ENCODE measurements at regions not wholly inside any gene's neighbourhood (a gene's known extent, or its start where the extent isn't known, plus 50 kb on each side); places are given as distances from the start of the nearest gene placed in this dataset.

DNA sequence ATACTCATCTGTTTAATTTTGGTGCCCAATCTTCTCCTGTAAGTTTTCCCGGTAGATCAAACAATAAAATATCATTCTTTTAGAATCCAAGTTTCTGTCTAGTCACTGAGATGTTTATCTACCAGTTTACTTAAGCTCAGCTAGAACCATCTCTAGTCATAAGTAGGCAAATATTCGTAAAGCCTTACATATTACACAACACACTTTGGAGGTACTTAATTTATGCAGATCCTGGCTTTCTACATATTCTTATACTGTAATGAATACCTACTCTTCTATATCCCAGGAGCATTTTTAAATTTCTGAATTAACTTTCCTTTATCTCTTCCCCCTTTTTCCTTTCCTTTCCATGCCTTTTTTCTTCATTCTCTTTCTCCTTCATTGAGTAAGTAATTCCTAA, 185.9 kb upstream of the ZBTB20 start:
- no peak for TF ChIP-seq ZNF274 (IDR thresholded peaks at IDR 0.05; ENCODE audit: low read depth, low read length)
- H3K4me3 ChIP-seq (ENCODE audit: low read length): no peak overlapping the region

DNA sequence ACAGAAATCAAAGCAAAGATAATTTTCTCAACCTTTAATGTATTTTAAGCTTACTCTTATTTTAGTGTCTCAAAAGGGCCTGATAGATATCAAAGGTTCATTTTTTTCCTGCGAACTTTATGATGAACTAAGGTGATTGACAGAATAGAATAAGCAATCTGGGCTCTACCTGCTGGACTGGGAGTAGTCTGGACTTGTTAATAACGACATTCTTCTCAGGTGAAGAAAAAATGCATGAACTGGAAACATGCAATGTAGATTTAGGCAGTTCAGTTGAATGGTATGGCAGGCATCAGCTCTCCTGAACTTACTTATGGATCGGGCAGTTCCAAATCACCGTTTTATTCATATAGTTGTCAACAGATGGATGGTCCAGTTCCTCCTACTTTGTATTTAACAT, 189.7 kb upstream of the ZBTB20 start:
- no peak for TF ChIP-seq ZNF274 (IDR thresholded peaks at IDR 0.05; ENCODE audit: low read depth, low read length)
- no peak overlapping the region for H3K4me3 ChIP-seq (ENCODE audit: low read length)

DNA sequence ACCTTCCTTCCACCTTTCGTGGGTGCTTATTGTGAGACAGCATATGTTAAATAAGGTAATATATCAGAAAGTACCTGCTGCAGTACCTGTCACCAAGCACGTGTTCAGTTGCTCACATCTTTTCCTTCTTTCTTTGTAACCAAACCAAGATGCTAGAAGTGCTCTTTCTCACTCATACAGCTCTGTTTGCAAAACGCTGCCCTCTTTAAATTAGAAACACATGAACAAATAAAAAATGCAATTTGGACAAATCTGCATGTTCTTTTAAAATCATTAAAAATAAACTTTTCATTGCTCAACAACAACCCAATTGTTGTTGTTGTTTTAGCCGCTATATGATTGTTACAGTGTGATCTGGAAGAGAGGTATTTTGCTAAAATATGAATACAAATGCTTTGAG, 193.5 kb upstream of the ZBTB20 start:
- TF ChIP-seq ZNF274 (IDR thresholded peaks at IDR 0.05; ENCODE audit: low read depth, low read length): no peak
- no peak overlapping the region for H3K4me3 ChIP-seq (ENCODE audit: low read length)

DNA sequence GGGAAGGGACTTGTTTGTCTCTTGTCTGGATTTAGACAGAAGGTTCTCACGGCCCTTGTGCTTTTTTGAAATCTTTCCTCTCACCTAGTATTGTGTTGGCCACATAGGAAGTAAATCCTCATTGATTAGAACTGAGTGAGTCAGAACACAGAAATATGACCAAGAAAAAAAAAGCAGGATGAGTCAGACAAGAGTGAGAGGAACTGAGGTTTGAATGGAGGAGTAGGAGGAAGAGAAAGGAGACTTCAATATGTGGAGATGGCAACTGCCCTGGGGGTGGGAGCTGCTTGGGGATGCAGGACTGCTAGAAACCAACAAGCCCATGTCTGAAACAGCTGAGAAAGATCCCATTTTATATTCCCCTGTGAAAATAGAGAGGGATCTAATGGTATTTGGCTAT, 194.1 kb upstream of the ZBTB20 start:
- no peak for TF ChIP-seq ZNF274 (IDR thresholded peaks at IDR 0.05; ENCODE audit: low read depth, low read length)
- no peak overlapping the region for H3K4me3 ChIP-seq (ENCODE audit: low read length)

DNA sequence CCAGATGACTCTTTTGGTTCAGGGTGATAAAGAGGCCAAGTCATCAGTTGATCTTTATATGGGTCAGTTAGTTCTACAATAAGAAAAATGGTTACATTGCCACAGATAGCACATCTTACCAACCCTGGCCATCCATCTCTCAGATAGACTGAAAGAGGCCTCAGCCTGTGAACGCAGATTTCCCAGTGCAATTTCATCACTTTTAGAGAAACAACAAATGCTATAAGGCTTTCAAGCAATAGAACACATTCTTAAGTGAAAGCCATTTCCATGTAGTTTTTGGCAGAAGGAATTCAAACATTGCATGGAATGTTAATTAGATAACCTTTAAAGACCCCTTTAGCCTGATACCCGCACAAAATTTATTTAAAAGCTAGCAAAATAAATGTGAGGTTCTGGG, 200.6 kb upstream of the ZBTB20 start:
- H3K4me3 ChIP-seq (ENCODE audit: low read length): no peak overlapping the region
- no peak for TF ChIP-seq ZNF274 (IDR thresholded peaks at IDR 0.05; ENCODE audit: low read depth, low read length)

DNA sequence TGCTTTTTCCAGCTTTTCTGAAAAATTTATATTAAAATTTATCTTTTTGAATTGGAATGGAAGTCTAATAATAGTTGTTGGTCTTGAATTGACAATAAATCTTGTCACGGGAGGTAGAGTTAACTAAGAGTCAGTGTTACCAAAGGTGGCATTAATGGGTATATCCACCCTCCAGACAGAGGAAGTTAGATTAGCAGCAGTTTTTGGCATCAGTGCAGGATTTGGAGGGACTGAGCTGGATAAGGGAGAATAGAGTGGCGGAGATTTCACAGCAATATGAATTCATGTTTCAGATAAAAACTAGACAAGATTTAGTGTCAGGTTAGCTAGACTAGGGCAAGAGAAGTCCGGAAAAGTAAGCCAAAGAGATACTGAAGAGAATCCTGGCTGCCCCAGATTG, 201.3 kb upstream of the ZBTB20 start:
- H3K4me3 ChIP-seq (ENCODE audit: low read length): no peak overlapping the region
- no peak for TF ChIP-seq ZNF274 (IDR thresholded peaks at IDR 0.05; ENCODE audit: low read depth, low read length)

DNA sequence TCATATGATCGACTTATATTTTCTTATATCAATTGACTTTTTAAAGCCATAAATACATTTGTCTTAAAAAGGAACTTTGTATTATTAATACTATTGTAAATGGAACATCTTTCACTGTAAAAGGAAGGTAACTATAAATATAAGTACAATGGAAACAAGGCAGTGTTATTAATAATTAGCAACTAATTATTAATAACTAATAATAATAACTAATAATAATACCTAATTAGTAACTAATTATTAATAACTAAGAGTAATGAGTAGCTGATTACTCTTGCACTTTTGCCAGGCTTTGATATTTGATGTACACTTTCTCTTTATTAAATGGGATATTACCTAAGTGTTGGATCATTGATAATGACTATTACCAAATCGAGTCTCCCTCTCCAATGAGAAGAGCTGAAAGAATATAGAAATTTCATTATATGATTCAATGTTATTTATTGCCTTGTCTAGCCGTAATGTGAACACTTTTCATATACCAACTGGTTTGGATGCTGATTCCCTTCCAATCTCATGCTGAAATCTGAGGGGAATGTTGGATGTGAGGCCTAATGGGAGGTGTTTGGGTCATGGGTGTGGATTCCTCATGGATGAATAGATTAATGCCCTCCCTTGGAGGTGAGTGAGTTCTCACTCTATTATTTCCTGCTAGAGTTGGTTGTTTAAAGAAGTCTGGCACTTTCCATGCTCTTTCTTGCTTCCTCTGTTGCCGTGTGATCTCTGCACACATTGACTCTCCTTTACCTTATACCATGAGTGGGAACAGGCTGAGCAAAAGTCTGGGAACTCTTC, 202.1 kb upstream of the ZBTB20 start:
- H3K4me3 ChIP-seq (ENCODE audit: low read length): no peak overlapping the region
- TF ChIP-seq ZNF274 (IDR thresholded peaks at IDR 0.05; ENCODE audit: low read depth, low read length): no peak

DNA sequence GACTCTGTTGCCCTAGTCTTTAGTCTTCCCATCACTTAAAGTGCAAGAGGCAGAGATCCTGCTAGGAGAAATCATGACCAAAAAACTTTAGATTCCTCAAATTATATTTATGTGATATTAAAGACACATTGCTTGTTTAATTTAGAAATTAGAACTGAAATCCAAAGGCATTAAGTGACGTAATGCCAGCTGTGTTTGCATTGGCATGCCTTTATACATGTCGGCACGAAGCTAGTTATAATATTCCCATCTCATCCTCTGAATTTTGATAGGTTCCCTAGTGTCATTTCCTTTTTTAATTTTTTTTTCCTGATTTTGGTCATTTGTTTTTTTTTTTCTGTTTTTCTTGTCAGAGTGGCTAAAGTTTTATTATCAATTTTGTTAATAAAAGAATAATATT, 203.5 kb upstream of the ZBTB20 start:
- no peak for TF ChIP-seq ZNF274 (IDR thresholded peaks at IDR 0.05; ENCODE audit: low read depth, low read length)
- no peak overlapping the region for H3K4me3 ChIP-seq (ENCODE audit: low read length)

DNA sequence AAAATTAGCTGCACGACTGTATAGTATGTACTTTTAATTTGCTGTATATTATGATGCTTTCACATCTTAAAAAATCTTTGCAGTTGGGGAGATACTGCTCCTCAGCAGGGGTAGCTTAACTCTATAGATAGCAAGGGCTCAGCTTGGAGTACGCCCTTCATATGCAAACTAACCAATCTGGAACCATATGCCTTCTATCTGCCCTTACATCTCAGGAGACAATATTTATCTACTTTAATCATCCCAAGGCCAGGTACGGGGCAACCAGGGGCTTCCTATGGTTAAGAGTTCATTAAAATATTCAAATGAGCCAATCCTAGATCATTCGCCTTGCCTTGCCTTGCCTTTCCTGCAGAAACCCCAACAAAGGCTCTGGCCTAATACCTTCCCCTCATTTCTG, 204.1 kb upstream of the ZBTB20 start:
- H3K4me3 ChIP-seq (ENCODE audit: low read length): no peak overlapping the region
- no peak for TF ChIP-seq ZNF274 (IDR thresholded peaks at IDR 0.05; ENCODE audit: low read depth, low read length)

DNA sequence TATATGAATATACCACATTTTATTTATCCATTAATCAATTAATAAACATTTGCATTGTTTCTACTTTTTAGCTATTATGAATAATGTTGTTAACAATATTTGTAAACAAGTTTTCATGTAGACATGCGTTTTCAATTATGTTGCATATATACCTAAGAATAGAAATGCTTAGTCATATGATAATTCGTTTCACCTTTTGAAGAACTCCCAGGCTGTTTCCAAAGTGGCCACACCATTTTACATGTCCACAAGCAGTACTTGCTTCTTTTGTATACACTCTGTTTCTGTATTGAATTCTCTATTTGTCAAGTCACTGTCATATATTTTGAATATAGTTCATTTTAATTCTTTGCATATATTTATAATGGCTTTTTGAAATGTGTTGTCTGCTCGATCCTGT, 206.9 kb upstream of the ZBTB20 start:
- no peak overlapping the region for H3K4me3 ChIP-seq (ENCODE audit: low read length)
- TF ChIP-seq ZNF274 (IDR thresholded peaks at IDR 0.05; ENCODE audit: low read depth, low read length): no peak

DNA sequence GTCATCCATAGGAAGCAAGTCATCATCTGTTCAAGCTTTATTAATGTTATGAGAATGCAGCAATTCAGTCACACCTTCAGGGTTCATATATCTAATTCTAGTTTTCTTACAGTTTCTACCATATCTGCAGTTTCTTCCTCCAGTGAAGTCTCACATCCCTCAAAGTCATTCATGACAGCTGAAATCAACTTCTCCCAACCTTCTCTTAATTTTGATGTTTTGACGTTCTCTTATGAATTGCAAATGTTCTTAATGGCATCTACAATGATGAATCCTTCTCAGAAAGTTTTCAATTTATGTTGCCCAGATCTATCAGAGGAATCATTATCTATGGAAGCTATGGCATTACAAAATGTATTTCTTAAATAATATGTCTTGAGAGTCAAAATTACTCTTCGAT, 210.4 kb upstream of the ZBTB20 start:
- no peak for TF ChIP-seq ZNF274 (IDR thresholded peaks at IDR 0.05; ENCODE audit: low read depth, low read length)
- H3K4me3 ChIP-seq (ENCODE audit: low read length): no peak overlapping the region

DNA sequence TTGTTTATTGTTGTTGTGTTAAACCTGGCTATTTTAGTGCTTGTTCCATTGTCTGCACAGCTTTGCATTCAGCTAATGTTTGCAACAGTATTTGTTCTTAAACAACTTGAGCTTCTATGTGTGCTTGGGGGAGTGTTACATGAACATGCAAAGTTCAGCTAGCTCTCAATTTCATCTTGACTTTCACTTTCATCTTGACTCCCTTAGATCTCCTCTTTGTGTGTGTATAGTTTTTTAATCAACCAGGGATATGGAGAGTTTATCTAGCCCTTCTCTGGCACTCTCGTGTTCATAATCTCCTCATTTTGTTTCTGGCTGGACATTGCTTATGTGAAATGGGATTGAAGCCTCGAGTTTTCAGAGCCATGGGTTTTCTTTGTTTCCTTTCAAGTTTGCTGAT, 212.4 kb upstream of the ZBTB20 start:
- no peak overlapping the region for H3K4me3 ChIP-seq (ENCODE audit: low read length)
- TF ChIP-seq ZNF274 (IDR thresholded peaks at IDR 0.05; ENCODE audit: low read depth, low read length): no peak

DNA sequence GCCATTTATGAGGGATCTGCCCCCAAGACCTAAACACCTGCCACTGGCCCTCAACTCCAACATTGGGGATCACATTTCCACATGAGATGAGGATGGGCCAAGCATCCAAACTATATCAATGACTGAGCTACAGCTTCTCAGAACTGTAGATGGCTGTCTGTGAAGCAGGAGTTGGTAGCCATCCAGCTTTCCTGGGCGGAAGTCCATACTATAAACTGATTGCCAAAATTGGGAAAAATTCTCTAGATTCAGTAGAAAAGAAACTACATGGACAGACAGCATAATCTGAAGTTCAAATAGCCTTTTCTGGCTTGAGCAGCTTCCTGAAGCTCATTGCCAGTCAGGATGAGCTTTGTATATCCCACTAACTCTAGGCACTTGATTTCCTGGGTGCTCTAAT, 214.7 kb upstream of the ZBTB20 start:
- H3K4me3 ChIP-seq (ENCODE audit: low read length): no peak overlapping the region
- no peak for TF ChIP-seq ZNF274 (IDR thresholded peaks at IDR 0.05; ENCODE audit: low read depth, low read length)

DNA sequence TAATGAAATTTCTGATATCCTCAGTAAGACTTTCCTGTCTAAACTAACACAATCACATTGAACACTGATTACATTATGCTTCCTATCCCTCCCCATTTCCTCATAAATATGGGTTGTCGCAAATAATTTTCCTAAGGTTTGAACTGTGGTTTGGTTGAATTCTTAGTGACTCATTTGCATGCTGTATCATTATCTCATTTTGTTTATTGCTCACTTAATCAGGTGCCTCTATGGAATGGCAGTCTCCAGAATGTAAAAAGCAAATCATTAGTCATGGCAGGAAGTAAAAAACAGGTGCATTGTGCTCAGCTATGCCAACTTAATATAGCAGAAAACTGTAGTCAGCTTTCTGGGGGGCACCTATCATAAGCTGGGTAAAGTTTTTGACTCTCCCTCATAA, 216.0 kb upstream of the ZBTB20 start:
- TF ChIP-seq ZNF274 (IDR thresholded peaks at IDR 0.05; ENCODE audit: low read depth, low read length): no peak

DNA sequence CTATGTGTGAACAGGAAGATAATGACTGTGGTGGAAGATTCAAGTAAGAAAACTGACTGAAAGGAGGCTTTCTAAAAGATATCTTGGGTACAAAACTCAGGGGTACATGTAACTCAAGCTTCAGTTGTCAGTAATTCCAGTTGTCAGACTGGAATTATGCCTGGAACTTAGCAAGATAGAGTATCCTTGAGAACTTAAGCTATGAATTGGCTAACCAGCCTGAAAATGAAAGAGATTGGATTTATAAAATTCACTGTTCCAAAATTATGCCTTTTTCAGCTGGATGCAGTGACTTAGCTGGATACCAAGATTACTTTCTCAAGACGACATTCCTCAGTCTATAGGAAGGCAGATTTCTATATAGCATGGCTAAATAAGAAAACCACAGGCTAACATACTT, 221.9 kb upstream of the ZBTB20 start:
- H3K4me3 ChIP-seq (ENCODE audit: low read length): no peak overlapping the region
- TF ChIP-seq ZNF274 (IDR thresholded peaks at IDR 0.05; ENCODE audit: low read depth, low read length): no peak

More for the DNA sequence above, 216.0 kb upstream of the ZBTB20 start:
- H3K4me3 ChIP-seq (ENCODE audit: low read length): no peak overlapping the region

DNA sequence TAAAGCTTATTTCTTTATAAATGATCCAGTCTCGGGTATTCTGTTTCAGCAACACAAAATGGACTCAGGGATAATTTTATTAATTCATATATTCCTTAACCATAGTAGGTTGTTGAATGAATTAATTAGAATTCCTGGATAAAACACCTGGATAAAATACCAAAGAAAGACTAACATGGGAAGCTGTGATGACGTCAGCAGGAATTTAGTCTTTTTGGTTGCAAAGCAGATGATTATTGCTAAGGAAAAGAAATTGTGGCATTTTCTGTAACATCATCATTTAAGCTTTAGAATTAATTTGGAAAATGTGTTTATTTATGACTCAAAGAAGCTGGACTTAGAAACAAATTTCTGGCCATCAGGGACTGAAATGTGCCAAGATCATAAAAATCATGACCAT, 228.3 kb upstream of the ZBTB20 start:
- no peak for TF ChIP-seq ZNF274 (IDR thresholded peaks at IDR 0.05; ENCODE audit: low read depth, low read length)
- no peak overlapping the region for H3K4me3 ChIP-seq (ENCODE audit: low read length)

All from GM08714 (cell line).